Endothelial cell of umbilical vein (primary cell): ENCODE measurements at regions not wholly inside any gene's neighbourhood (a gene's known extent, or its start where the extent isn't known, plus 50 kb on each side); places are given as distances from the start of the nearest gene placed in this dataset.

ENCODE experiments used
- BruUV-seq: library from RNA; stranded (reverse); fragments of 400-500 nt; replicated peaks from 2 replicates; lab custom pipeline; 2021; lab: Mats Ljungman, UMichigan
- CTCF ChIA-PET: fragments of 300-600, 350-600 bp; sonication (Branson Sonifier 250); formaldehyde crosslinking; loops from one replicate; lab custom pipeline; 2021; ENCODE audit warnings: antibody characterized with exemption, inconsistent platforms; lab: Charles Lee
- POLR2A ChIA-PET: fragments of 300-600, 350-600 bp; sonication (Branson Sonifier 250); formaldehyde crosslinking; loops from one replicate; lab custom pipeline; 2021; ENCODE audit warnings: antibody characterized with exemption, inconsistent platforms; lab: Charles Lee
- DNase-seq: peaks from one replicate; pipeline ENCODE4 v3.0.0-alpha.2; 2011; ENCODE audit warnings: low read depth, low spot score
- FAIRE-seq: peaks from 2 replicates; lab custom pipeline; 2011; peaks lifted over from hg19 to GRCh38; lab: Jason Lieb, UNC
- H2AFZ ChIP-seq: 2 replicates; pipeline ENCODE4 v1.6.0; 2012; ENCODE audit warnings: low read depth, low read length, control low read depth, inconsistent platforms
- H3K27ac ChIP-seq: 2 replicates; pipeline ENCODE4 v1.5.1; 2011; ENCODE audit warnings: low read depth, mild to moderate bottlenecking, control low read depth, low read length, moderate library complexity; ENCODE audit not compliant: insufficient read depth
- H3K27me3 ChIP-seq, 2 experiments: 2 replicates each; pipeline versions ENCODE4 v1.6.0 to v1.6.1; 2011; ENCODE audit warnings: low read length in 2 of 2, mixed read lengths in 1 of 2; ENCODE audit not compliant: control insufficient read depth in 2 of 2, insufficient read depth in 2 of 2
- H3K36me3 ChIP-seq, 2 experiments: 2 replicates in 1 of 2; 3 replicates in 1 of 2; pipeline ENCODE4 v1.5.1; 2011; ENCODE audit warnings: low read length in 2 of 2, mild to moderate bottlenecking in 1 of 2, moderate library complexity in 1 of 2; ENCODE audit not compliant: control insufficient read depth in 2 of 2, insufficient read depth in 2 of 2; ENCODE audit errors: extremely low read depth in 1 of 2
- H3K4me1 ChIP-seq: 3 replicates; pipeline ENCODE4 v1.5.1; 2011; ENCODE audit warnings: mild to moderate bottlenecking, low read length; ENCODE audit not compliant: control insufficient read depth, insufficient read depth; ENCODE audit errors: extremely low read depth
- H3K4me2 ChIP-seq: 2 replicates; pipeline ENCODE4 v1.6.1; 2011; ENCODE audit warnings: low read length, control low read depth, mixed read lengths; ENCODE audit not compliant: insufficient read depth
- H3K4me3 ChIP-seq, 3 experiments: fragments of 200-600 bp in 1 of 3; sonication (generic), shearing (Covaris generic) in 1 of 3; replicated peaks in 1 of 3; 2 replicates each; pipeline ENCODE4 v1.5.1; 2011 to 2016; ENCODE audit warnings: control low read depth in 3 of 3, low read length in 3 of 3, mild to moderate bottlenecking in 2 of 3, inconsistent platforms in 1 of 3, low read depth in 1 of 3, moderate library complexity in 1 of 3; ENCODE audit not compliant: insufficient read depth in 1 of 3
- H3K79me2 ChIP-seq: 2 replicates; pipeline ENCODE4 v1.6.0; 2012; ENCODE audit warnings: low read length, inconsistent platforms; ENCODE audit not compliant: control insufficient read depth, insufficient read depth
- H3K9ac ChIP-seq: replicated peaks from 2 replicates; pipeline ENCODE3; 2011; ENCODE audit warnings: low read length, control low read depth; ENCODE audit not compliant: insufficient read depth; ENCODE audit errors: extremely low read depth
- H3K9me1 ChIP-seq: replicated peaks from 3 replicates; pipeline ENCODE4 v1.6.0; 2011; ENCODE audit warnings: mild to moderate bottlenecking, low read length; ENCODE audit not compliant: control insufficient read depth, insufficient read depth; ENCODE audit errors: extremely low read depth
- H3K9me3 ChIP-seq: replicated peaks from 2 replicates; pipeline ENCODE4 v1.5.1; 2012; ENCODE audit warnings: low read length, inconsistent platforms; ENCODE audit not compliant: control insufficient read depth, insufficient read depth
- H4K20me1 ChIP-seq: replicated peaks from 2 replicates; pipeline ENCODE3; 2011; ENCODE audit warnings: mild to moderate bottlenecking, low read length; ENCODE audit not compliant: control insufficient read depth, insufficient read depth; ENCODE audit errors: extremely low read depth
- CTCF ChIP-seq, 2 donors: IDR thresholded peaks; 1 replicate in 1 of 2; 2 replicates in 1 of 2; pipeline ENCODE4 v1.5.1; 2011; ENCODE audit warnings: low read length in 2 of 2, mild to moderate bottlenecking in 2 of 2, moderate library complexity in 2 of 2, control low read depth in 1 of 2, inconsistent platforms in 1 of 2, low read depth in 1 of 2; ENCODE audit not compliant: insufficient read depth in 1 of 2; ENCODE audit errors: extremely low read depth in 1 of 2
- EZH2 ChIP-seq: IDR thresholded peaks from 2 replicates; pipeline ENCODE4 v1.6.1; 2012; ENCODE audit warnings: borderline replicate concordance, low read depth, mild to moderate bottlenecking, moderate library complexity, low read length, inconsistent platforms; ENCODE audit not compliant: severe bottlenecking
- FOS ChIP-seq: IDR thresholded peaks from 2 replicates; pipeline ENCODE4 v1.6.1; 2011; ENCODE audit warnings: mild to moderate bottlenecking, low read length, moderate library complexity, borderline replicate concordance; ENCODE audit not compliant: insufficient read depth
- GATA2 ChIP-seq: IDR thresholded peaks from 2 replicates; pipeline ENCODE4 v1.7.0; 2011; ENCODE audit warnings: low read depth, mild to moderate bottlenecking, moderate library complexity, mixed read lengths, low read length; ENCODE audit not compliant: insufficient read length, insufficient read depth
- JUN ChIP-seq: IDR thresholded peaks from 2 replicates; pipeline ENCODE4 v1.6.1; 2011; ENCODE audit warnings: borderline replicate concordance, low read depth; ENCODE audit not compliant: insufficient read length, insufficient read depth
- MAX ChIP-seq: IDR thresholded peaks from 2 replicates; pipeline ENCODE4 v1.6.1; 2011; ENCODE audit not compliant: insufficient read depth, insufficient read length
- MYC ChIP-seq: IDR thresholded peaks from one replicate; pipeline ENCODE4 v1.6.1; 2011; ENCODE audit warnings: mild to moderate bottlenecking, low read depth, low read length
- POLR2A ChIP-seq: IDR thresholded peaks from 2 replicates; pipeline ENCODE4 v1.6.1; 2012; ENCODE audit warnings: low read depth, mild to moderate bottlenecking, control low read depth, low read length
- POLR2AphosphoS5 ChIP-seq: IDR thresholded peaks from 2 replicates; pipeline ENCODE4 v1.6.1; 2012; ENCODE audit warnings: low read depth, mild to moderate bottlenecking, control low read depth, low read length, moderate library complexity; ENCODE audit not compliant: insufficient read depth
- dilution Hi-C: fragments of 300-500 bp; cut with MboI; formaldehyde crosslinking; loops from one replicate; pipeline ENCODE4 v1.15.0; 2019; ENCODE audit warnings: low sequenced_read_pairs; ENCODE audit not compliant: extremely low pct_ligation_motif_present
- intact Hi-C: fragments of 100-400 bp; cut with micrococcal nuclease; formaldehyde crosslinking; loops from one replicate; pipeline ENCODE4 v1.10.0; 2022

GRCh38 chr19:5220866-5221265 lies 119.7 kb downstream of the PTPRS start:
- DNase-seq (no peak), FAIRE-seq (no peak)
- Histone ChIP-seq H3K4me1 (no peaks in the 10 kb centered on the region), H3K9me3 (no peaks in the 10 kb centered on the region), H3K27me3 (no peaks in the 10 kb centered on the region), H2AFZ (no peak overlapping the region), H3K4me2 (no peak overlapping the region), H3K9me1 (no peaks in the 10 kb centered on the region), H3K9ac (no peak overlapping the region), H3K79me2 (no peaks in the 10 kb centered on the region), H3K36me3 (no peaks in the 10 kb centered on the region), H3K4me3 (no peak overlapping the region), H4K20me1 (no peaks in the 10 kb centered on the region), H3K27ac (no peak overlapping the region)
- POLR2A ChIA-PET: no interaction called here
- dilution Hi-C loops (no loop called here), intact Hi-C loops (no loop called here)
- BruUV-seq: no TSS peak
- TF ChIP-seq FOS: no peak
- CTCF ChIA-PET: no interaction called here

- Histone ChIP-seq H3K27ac (no peak overlapping the region), H2AFZ (no peak overlapping the region), H3K4me1 (no peaks in the 10 kb centered on the region), H3K9me3 (no peaks in the 10 kb centered on the region), H3K4me2 (no peak overlapping the region), H3K4me3 (no peak overlapping the region), H3K9me1 (no peaks in the 10 kb centered on the region), H3K36me3 (no peaks in the 10 kb centered on the region), H3K79me2 (no peaks in the 10 kb centered on the region), H3K27me3 (no peaks in the 10 kb centered on the region), H4K20me1 (no peaks in the 10 kb centered on the region), H3K9ac (no peak overlapping the region)
- ChIA-PET POLR2A (no interaction called here), CTCF (no interaction called here)
- TF ChIP-seq JUN: no peak
- no peak for TF ChIP-seq POLR2A
- no peak for TF ChIP-seq CTCF (IDR thresholded peaks at IDR 0.05; ENCODE audit: extremely low read depth in 1 of 2, insufficient read depth in 1 of 2, low read depth in 1 of 2, low read length in 2 of 2)
- TF ChIP-seq MAX: no peak
- TF ChIP-seq MYC: no peak
- no peak for TF ChIP-seq FOS
- no peak for TF ChIP-seq GATA2
- no peak for TF ChIP-seq POLR2AphosphoS5
- no peak for TF ChIP-seq EZH2
- intact Hi-C loops: no loop called here
- DNase-seq (no peak), FAIRE-seq (no peak)
- BruUV-seq: no TSS peak
- dilution Hi-C loops: no loop called here
Observed at GRCh38 chr19:5220361-5220760, 120.3 kb downstream of the PTPRS start.
